ENCODE measurements at regions not wholly inside any gene's neighbourhood (a gene's known extent, or its start where the extent isn't known, plus 50 kb on each side); places are given as distances from the start of the nearest gene placed in this dataset.

DNA sequence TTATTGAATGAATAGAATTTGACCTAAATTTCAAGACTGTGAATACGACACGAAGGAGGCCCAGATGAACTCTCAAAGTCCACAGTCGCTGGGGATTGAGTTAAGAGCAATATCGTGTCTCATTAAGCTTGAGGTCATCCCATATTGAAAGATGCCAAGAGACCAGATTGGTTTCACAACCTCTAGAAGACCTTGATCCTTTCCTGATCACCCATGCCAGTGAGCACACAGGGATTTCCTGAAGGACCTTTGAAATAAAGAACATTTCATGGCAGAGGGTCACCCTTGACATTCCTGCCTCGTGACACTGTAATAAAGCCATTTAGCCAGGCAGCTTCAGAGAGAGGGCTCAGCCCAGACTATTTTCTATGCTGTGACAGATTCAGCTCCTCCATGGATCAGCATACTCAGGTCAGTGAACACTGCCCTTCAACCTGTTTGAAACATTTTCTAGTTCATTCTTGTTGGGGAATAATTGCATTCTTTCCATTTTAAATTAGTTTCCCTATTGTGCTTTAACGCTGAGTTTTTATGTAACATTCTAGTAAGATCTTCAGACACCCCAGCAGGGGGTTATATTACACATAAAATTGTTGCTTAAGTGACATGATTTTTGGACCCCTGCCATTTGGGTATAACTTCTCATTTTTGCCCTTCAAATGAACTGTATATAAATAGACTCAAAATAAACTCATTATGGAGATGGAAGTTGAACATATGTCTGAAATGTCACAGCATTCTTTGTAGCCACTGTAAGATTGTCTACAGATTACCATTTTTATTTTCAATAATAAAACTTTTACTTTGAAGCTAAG is 213.2 kb downstream of the C12orf50 start:
- ChIA-PET CTCF (interaction anchor here (0.6 kb wide), 1 partner anchor 24 kb away, joined by 4 read pairs; no protein-coding TSS in a partner anchor), POLR2A (no interaction called here)
- no peaks in the 10 kb centered on the region for H3K9me3 ChIP-seq (ENCODE audit: control insufficient read depth, insufficient read depth, low read depth, low read length)
- H3K4me1 ChIP-seq (ENCODE audit: control insufficient read depth, insufficient read depth, low read length) = no peaks in the 10 kb centered on the region
- no peak for TF ChIP-seq ZNF138 (tag by site-specific recombination; IDR thresholded peaks at IDR 0.05; ENCODE audit: borderline replicate concordance)
- TF ChIP-seq, protein P1, sequence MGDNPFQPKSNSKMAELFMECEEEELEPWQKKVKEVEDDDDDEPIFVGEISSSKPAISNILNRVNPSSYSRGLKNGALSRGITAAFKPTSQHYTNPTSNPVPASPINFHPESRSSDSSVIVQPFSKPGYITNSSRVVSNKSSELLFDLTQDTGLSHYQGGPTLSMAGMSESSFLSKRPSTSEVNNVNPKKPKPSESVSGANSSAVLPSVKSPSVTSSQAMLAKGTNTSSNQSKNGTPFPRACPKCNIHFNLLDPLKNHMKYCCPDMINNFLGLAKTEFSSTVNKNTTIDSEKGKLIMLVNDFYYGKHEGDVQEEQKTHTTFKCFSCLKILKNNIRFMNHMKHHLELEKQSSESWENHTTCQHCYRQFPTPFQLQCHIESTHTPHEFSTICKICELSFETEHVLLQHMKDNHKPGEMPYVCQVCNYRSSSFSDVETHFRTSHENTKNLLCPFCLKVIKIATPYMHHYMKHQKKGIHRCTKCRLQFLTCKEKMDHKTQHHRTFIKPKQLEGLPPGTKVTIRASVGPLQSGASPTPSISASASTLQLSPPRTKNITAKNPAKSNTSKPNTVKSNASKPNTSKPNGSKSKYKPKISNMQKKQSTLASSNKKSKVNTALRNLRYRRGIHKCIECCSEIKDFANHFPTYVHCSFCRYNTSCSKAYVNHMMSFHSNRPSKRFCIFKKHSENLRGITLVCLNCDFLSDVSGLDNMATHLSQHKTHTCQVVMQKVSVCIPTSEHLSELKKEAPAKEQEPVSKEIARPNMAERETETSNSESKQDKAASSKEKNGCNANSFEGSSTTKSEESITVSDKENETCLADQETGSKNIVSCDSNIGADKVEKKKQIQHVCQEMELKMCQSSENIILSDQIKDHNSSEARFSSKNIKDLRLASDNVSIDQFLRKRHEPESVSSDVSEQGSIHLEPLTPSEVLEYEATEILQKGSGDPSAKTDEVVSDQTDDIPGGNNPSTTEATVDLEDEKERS (tag by site-specific recombination; IDR thresholded peaks at IDR 0.05) = no peak
- no peak for TF ChIP-seq ZBTB17 (tag by site-specific recombination; IDR thresholded peaks at IDR 0.05)
- TF ChIP-seq ZNF571 (tag by site-specific recombination; IDR thresholded peaks at IDR 0.05) = no peak
- no peak for TF ChIP-seq ZSCAN30 (tag by site-specific recombination; IDR thresholded peaks at IDR 0.05)
- TF ChIP-seq GLIS1 (tag by site-specific recombination; IDR thresholded peaks at IDR 0.05) = no peak
- no peak for TF ChIP-seq ZIC2 (tag by site-specific recombination; IDR thresholded peaks at IDR 0.05)
- no peak for TF ChIP-seq BCL11A (tag by site-specific recombination; IDR thresholded peaks at IDR 0.05; ENCODE audit: low read depth)
- no peak for TF ChIP-seq ZNF610 (tag by site-specific recombination; IDR thresholded peaks at IDR 0.05; ENCODE audit: borderline replicate concordance)
- TF ChIP-seq ZBTB21 (tag by site-specific recombination; IDR thresholded peaks at IDR 0.05) = no peak
- TF ChIP-seq ZNF274 (IDR thresholded peaks at IDR 0.05; ENCODE audit: low read length) = no peak
- TF ChIP-seq ZNF274 (tag by site-specific recombination; IDR thresholded peaks at IDR 0.05; ENCODE audit: borderline replicate concordance) = no peak
- no peak for TF ChIP-seq ZNF629 (tag by site-specific recombination; IDR thresholded peaks at IDR 0.05)
- no peak for TF ChIP-seq ZNF560 (tag by site-specific recombination; IDR thresholded peaks at IDR 0.05; ENCODE audit: borderline replicate concordance)
- no peak for TF ChIP-seq ZNF544 (tag by site-specific recombination; IDR thresholded peaks at IDR 0.05)
- TF ChIP-seq, protein P2, sequence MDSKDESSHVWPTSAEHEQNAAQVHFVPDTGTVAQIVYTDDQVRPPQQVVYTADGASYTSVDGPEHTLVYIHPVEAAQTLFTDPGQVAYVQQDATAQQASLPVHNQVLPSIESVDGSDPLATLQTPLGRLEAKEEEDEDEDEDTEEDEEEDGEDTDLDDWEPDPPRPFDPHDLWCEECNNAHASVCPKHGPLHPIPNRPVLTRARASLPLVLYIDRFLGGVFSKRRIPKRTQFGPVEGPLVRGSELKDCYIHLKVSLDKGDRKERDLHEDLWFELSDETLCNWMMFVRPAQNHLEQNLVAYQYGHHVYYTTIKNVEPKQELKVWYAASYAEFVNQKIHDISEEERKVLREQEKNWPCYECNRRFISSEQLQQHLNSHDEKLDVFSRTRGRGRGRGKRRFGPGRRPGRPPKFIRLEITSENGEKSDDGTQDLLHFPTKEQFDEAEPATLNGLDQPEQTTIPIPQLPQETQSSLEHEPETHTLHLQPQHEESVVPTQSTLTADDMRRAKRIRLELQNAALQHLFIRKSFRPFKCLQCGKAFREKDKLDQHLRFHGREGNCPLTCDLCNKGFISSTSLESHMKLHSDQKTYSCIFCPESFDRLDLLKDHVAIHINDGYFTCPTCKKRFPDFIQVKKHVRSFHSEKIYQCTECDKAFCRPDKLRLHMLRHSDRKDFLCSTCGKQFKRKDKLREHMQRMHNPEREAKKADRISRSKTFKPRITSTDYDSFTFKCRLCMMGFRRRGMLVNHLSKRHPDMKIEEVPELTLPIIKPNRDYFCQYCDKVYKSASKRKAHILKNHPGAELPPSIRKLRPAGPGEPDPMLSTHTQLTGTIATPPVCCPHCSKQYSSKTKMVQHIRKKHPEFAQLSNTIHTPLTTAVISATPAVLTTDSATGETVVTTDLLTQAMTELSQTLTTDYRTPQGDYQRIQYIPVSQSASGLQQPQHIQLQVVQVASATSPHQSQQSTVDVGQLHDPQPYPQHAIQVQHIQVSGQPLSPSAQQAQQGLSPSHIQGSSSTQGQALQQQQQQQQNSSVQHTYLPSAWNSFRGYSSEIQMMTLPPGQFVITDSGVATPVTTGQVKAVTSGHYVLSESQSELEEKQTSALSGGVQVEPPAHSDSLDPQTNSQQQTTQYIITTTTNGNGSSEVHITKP (tag by site-specific recombination; IDR thresholded peaks at IDR 0.05) = no peak
- H3K27ac ChIP-seq (ENCODE audit: extremely low read depth, low read depth, low read length) = no peak overlapping the region
- H3K4me3 ChIP-seq (ENCODE audit: low read depth, low read length) = no peak overlapping the region
- no peaks in the 10 kb centered on the region for H3K36me3 ChIP-seq (ENCODE audit: control insufficient read depth in 2 of 2, insufficient read depth in 1 of 2, low read length in 2 of 2)

DNA sequence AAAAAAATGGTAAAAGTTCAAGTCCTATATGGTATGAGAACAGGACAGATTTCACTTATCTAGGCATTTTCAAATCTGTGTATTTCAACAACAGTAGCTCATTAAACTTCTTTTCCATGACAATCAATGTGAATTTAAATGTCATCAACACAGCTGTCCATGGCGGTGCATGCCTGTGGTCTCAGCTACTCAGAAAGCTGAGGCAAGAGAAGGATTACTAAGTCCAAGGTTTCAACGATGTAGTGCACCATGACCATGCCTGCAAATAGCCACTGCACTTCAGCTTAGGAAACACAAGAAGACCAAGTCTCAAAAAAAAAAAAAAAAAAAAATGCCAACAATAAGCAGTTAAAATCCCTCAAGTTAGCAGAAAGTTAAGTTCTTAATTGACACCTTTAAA is 214.6 kb downstream of the C12orf50 start:
- ChIA-PET CTCF (interaction anchor here (0.6 kb wide), 1 partner anchor 22 kb away, joined by 3 read pairs; no protein-coding TSS in a partner anchor), POLR2A (no interaction called here)

More for the DNA sequence above, 214.6 kb downstream of the C12orf50 start:
- no peak overlapping the region for H3K4me3 ChIP-seq (ENCODE audit: low read depth, low read length)
- no peaks in the 10 kb centered on the region for H3K36me3 ChIP-seq (ENCODE audit: control insufficient read depth in 2 of 2, insufficient read depth in 1 of 2, low read length in 2 of 2)
- no peak for TF ChIP-seq ZNF138 (tag by site-specific recombination; IDR thresholded peaks at IDR 0.05; ENCODE audit: borderline replicate concordance)
- TF ChIP-seq ZBTB20 (tag by site-specific recombination; IDR thresholded peaks at IDR 0.05) = no peak
- TF ChIP-seq ZNF248 (tag by site-specific recombination; IDR thresholded peaks at IDR 0.05) = no peak
- TF ChIP-seq ZBTB1 (tag by site-specific recombination; IDR thresholded peaks at IDR 0.05) = no peak
- TF ChIP-seq ZNF157 (tag by site-specific recombination; IDR thresholded peaks at IDR 0.05) = no peak
- TF ChIP-seq ZNF211 (tag by site-specific recombination; IDR thresholded peaks at IDR 0.05; ENCODE audit: low read depth) = no peak
- no peak for TF ChIP-seq REPIN1 (tag by site-specific recombination; IDR thresholded peaks at IDR 0.05; ENCODE audit: low read depth)
- H3K27ac ChIP-seq (ENCODE audit: extremely low read depth, low read depth, low read length) = no peak overlapping the region
- H3K9me3 ChIP-seq (ENCODE audit: control insufficient read depth, insufficient read depth, low read depth, low read length) = no peaks in the 10 kb centered on the region
- no peaks in the 10 kb centered on the region for H3K4me1 ChIP-seq (ENCODE audit: control insufficient read depth, insufficient read depth, low read length)
